Tibial nerve (tissue), 3 donors: ENCODE measurements at regions not wholly inside any gene's neighbourhood (a gene's known extent, or its start where the extent isn't known, plus 50 kb on each side); places are given as distances from the start of the nearest gene placed in this dataset.

Experiments used
- CTCF ChIP-seq, 5 experiments: fragments of 200-600 bp in 3 of 5; fragments of 450-650 bp in 2 of 5; sonication (generic) in 3 of 5; IDR thresholded peaks; one replicate each; pipeline ENCODE4 v1.5.1; 2016 to 2019; ENCODE audit warnings: antibody characterized with exemption in 5 of 5, mild to moderate bottlenecking in 3 of 5, moderate library complexity in 2 of 5
- POLR2A ChIP-seq, 2 donors: fragments of 450-650 bp; IDR thresholded peaks; one replicate each; pipeline ENCODE4 v1.6.1; 2017; ENCODE audit warnings: antibody characterized with exemption in 2 of 2, mild to moderate bottlenecking in 2 of 2, moderate library complexity in 2 of 2

GRCh38 chr13:74256969-74257368 lies 122.8 kb upstream of the KLF12 start:
- TF ChIP-seq POLR2A (IDR thresholded peaks at IDR 0.05) (no peak), CTCF (IDR thresholded peaks at IDR 0.05) (no peak)
